ENCODE measurements at regions not wholly inside any gene's neighbourhood (a gene's known extent, or its start where the extent isn't known, plus 50 kb on each side); places are given as distances from the start of the nearest gene placed in this dataset.

DNA sequence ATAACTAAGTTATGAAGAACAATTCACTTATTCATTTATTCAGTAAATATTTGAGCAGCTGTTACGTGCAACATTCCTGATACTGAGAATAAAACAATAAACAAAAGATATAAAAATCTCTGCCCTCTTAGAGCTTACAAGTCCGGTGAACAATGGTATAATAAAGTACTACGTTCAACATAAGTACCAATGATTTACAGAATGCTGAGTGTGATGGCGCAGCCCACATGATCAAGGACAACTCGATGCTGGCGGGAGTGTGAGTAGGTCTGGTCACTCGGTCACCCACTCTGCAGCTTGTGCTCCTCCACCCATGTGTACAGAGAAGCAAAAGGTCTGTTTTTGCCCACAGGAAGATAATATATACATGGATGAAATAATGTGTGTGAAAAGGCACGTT is 254.3 kb downstream of the BCL11A start:
- TF ChIP-seq ZNF565 (CRISPR knock-in tag; conservative IDR thresholded peaks at IDR 0.05; ENCODE audit: low read depth) (no peak), BACH2 (CRISPR knock-in tag; IDR thresholded peaks at IDR 0.05; ENCODE audit: borderline replicate concordance) (no peak), ZNF8 (CRISPR knock-in tag; IDR thresholded peaks at IDR 0.05) (no peak), ZNF70 (CRISPR knock-in tag; IDR thresholded peaks at IDR 0.05) (no peak), ESRRG (CRISPR knock-in tag; IDR thresholded peaks at IDR 0.05) (no peak), ZFP3 (CRISPR knock-in tag; IDR thresholded peaks at IDR 0.05) (no peak), RARB (CRISPR knock-in tag; IDR thresholded peaks at IDR 0.05) (no peak), ZC3H10 (CRISPR knock-in tag; IDR thresholded peaks at IDR 0.05) (no peak), GLIS3 (CRISPR knock-in tag; IDR thresholded peaks at IDR 0.05) (no peak), ZFP30 (CRISPR knock-in tag; IDR thresholded peaks at IDR 0.05) (no peak), ARNTL (CRISPR knock-in tag; IDR thresholded peaks at IDR 0.05; ENCODE audit: borderline replicate concordance, low read depth) (no peak), CSDC2 (CRISPR knock-in tag; IDR thresholded peaks at IDR 0.05) (no peak), TCF4 (CRISPR knock-in tag; IDR thresholded peaks at IDR 0.05; ENCODE audit: borderline replicate concordance) (no peak), TOX (CRISPR knock-in tag; IDR thresholded peaks at IDR 0.05; ENCODE audit: borderline replicate concordance) (no peak), ISL1 (CRISPR knock-in tag; IDR thresholded peaks at IDR 0.05) (no peak), SNAI2 (CRISPR knock-in tag; IDR thresholded peaks at IDR 0.05) (no peak), OSR1 (CRISPR knock-in tag; IDR thresholded peaks at IDR 0.05) (no peak)
- TF ChIP-seq, protein P1, sequence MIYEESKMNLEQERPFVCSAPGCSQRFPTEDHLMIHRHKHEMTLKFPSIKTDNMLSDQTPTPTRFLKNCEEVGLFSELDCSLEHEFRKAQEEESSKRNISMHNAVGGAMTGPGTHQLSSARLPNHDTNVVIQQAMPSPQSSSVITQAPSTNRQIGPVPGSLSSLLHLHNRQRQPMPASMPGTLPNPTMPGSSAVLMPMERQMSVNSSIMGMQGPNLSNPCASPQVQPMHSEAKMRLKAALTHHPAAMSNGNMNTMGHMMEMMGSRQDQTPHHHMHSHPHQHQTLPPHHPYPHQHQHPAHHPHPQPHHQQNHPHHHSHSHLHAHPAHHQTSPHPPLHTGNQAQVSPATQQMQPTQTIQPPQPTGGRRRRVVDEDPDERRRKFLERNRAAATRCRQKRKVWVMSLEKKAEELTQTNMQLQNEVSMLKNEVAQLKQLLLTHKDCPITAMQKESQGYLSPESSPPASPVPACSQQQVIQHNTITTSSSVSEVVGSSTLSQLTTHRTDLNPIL (CRISPR knock-in tag; IDR thresholded peaks at IDR 0.05; ENCODE audit: low read depth) = no peak
- TF ChIP-seq, protein P2, sequence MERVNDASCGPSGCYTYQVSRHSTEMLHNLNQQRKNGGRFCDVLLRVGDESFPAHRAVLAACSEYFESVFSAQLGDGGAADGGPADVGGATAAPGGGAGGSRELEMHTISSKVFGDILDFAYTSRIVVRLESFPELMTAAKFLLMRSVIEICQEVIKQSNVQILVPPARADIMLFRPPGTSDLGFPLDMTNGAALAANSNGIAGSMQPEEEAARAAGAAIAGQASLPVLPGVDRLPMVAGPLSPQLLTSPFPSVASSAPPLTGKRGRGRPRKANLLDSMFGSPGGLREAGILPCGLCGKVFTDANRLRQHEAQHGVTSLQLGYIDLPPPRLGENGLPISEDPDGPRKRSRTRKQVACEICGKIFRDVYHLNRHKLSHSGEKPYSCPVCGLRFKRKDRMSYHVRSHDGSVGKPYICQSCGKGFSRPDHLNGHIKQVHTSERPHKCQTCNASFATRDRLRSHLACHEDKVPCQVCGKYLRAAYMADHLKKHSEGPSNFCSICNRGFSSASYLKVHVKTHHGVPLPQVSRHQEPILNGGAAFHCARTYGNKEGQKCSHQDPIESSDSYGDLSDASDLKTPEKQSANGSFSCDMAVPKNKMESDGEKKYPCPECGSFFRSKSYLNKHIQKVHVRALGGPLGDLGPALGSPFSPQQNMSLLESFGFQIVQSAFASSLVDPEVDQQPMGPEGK (CRISPR knock-in tag; IDR thresholded peaks at IDR 0.05; ENCODE audit: borderline replicate concordance) = no peak
- TF ChIP-seq, protein P3, sequence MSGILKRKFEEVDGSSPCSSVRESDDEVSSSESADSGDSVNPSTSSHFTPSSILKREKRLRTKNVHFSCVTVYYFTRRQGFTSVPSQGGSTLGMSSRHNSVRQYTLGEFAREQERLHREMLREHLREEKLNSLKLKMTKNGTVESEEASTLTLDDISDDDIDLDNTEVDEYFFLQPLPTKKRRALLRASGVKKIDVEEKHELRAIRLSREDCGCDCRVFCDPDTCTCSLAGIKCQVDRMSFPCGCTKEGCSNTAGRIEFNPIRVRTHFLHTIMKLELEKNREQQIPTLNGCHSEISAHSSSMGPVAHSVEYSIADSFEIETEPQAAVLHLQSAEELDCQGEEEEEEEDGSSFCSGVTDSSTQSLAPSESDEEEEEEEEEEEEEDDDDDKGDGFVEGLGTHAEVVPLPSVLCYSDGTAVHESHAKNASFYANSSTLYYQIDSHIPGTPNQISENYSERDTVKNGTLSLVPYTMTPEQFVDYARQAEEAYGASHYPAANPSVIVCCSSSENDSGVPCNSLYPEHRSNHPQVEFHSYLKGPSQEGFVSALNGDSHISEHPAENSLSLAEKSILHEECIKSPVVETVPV (CRISPR knock-in tag; IDR thresholded peaks at IDR 0.05) = no peak
- no peak for ATAC-seq

DNA sequence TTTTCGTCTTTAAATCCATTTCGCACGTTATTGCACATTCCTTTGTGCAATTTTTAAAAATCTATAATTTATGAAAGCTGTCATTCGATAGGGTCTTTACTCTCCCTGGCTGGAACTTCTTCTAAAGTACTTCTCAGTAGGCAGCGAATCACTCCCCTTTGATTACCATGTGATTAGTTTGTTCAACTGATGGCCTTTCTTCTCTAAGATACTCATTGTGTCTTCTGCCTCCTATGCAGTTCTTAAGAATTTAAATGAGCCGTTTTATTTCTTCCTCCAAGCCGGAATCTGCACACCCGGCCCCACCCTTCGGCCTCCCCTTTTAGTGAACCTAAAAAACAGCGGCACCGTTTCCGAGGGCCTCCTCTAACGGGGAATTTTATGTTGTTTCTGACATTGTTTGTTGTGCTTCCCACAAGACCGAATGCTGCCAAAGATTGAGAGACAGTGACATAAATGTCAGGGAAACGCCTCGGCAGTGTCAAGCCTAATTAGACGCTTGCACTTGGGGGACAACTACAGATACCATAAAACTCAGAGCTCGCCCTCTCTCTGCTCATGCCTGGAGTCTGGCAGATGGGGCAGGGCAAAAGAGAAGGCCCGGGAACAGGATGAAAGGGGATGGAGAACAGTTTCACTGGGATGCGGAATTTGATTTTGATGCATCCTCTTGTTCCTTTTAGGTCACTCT is 255.3 kb downstream of the BCL11A start:
- TF ChIP-seq ZFP3 (CRISPR knock-in tag; IDR thresholded peaks at IDR 0.05) (no peak), GLIS3 (CRISPR knock-in tag; IDR thresholded peaks at IDR 0.05) (no peak), ZNF8 (CRISPR knock-in tag; IDR thresholded peaks at IDR 0.05) (no peak), ZNF70 (CRISPR knock-in tag; IDR thresholded peaks at IDR 0.05) (no peak), ARNTL (CRISPR knock-in tag; IDR thresholded peaks at IDR 0.05; ENCODE audit: borderline replicate concordance, low read depth) (no peak), PPARA (CRISPR knock-in tag; IDR thresholded peaks at IDR 0.05; ENCODE audit: borderline replicate concordance) (no peak), SNAI2 (CRISPR knock-in tag; IDR thresholded peaks at IDR 0.05) (no peak), ZC3H10 (CRISPR knock-in tag; IDR thresholded peaks at IDR 0.05) (no peak), ISL1 (CRISPR knock-in tag; IDR thresholded peaks at IDR 0.05) (no peak), ZFP30 (CRISPR knock-in tag; IDR thresholded peaks at IDR 0.05) (no peak), ESRRG (CRISPR knock-in tag; IDR thresholded peaks at IDR 0.05) (no peak), ZNF565 (CRISPR knock-in tag; conservative IDR thresholded peaks at IDR 0.05; ENCODE audit: low read depth) (no peak), RARB (CRISPR knock-in tag; IDR thresholded peaks at IDR 0.05) (no peak), CSDC2 (CRISPR knock-in tag; IDR thresholded peaks at IDR 0.05) (no peak), BACH2 (CRISPR knock-in tag; IDR thresholded peaks at IDR 0.05; ENCODE audit: borderline replicate concordance) (no peak)
- TF ChIP-seq, protein P2 (CRISPR knock-in tag; IDR thresholded peaks at IDR 0.05; ENCODE audit: borderline replicate concordance) = no peak
- TF ChIP-seq, protein P3 (CRISPR knock-in tag; IDR thresholded peaks at IDR 0.05) = no peak
- TF ChIP-seq, protein P4, sequence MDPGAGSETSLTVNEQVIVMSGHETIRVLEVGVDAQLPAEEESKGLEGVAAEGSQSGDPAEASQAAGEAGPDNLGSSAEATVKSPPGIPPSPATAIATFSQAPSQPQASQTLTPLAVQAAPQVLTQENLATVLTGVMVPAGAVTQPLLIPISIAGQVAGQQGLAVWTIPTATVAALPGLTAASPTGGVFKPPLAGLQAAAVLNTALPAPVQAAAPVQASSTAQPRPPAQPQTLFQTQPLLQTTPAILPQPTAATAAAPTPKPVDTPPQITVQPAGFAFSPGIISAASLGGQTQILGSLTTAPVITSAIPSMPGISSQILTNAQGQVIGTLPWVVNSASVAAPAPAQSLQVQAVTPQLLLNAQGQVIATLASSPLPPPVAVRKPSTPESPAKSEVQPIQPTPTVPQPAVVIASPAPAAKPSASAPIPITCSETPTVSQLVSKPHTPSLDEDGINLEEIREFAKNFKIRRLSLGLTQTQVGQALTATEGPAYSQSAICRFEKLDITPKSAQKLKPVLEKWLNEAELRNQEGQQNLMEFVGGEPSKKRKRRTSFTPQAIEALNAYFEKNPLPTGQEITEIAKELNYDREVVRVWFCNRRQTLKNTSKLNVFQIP (CRISPR knock-in tag; IDR thresholded peaks at IDR 0.05; ENCODE audit: borderline replicate concordance, low read depth) = no peak
- TF ChIP-seq, protein P1 (CRISPR knock-in tag; IDR thresholded peaks at IDR 0.05; ENCODE audit: low read depth) = no peak

More for the DNA sequence above, 255.3 kb downstream of the BCL11A start:
- ATAC-seq = no peak
